ENCODE measurements at regions not wholly inside any gene's neighbourhood (a gene's known extent, or its start where the extent isn't known, plus 50 kb on each side); places are given as distances from the start of the nearest gene placed in this dataset.

DNA sequence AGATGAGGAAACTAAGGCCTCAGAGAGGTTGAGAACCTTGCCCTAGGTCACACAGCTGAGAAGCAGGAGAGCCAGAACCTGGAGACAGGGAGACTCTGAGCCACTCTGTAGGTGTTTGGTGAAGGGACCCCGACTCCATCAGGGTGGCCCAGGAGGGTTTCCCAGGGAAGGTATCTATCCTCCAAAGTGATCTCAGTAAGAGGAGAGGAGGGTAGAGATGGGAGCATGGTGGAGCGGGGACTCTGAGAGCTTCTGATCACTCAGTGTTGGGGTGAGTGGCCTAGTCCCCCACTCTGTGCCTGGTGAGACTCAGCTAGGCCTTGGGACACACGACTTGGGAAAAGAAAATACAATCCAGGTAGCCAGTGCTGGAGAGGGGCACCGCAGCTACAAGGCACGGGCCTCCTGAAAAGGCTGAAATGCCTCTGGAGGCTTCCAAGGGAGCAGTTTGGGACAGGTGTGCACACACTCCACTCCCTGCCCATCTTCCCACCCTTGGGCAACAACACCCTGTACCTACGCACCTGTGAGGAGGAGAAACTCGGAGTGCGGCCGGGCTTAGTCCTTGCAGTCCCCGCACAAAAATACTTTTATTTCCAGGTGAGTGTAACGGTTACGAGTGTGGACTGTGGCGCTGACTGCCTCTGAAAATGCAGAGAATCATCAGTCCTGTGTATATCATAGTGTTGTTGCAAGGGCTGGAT lies 80.8 kb downstream of the CAMK2N1 start:
- DNase-seq (ENCODE audit: low read depth in 3 of 3, low spot score in 1 of 3), result no peak

Measured in stimulated activated CD4-positive, alpha-beta T cell treated with anti-CD3 and anti-CD28 coated beads, TNF-alpha, amount 100 ng/mL, for 1 hour (primary cell).